ENCODE measurements at regions not wholly inside any gene's neighbourhood (a gene's known extent, or its start where the extent isn't known, plus 50 kb on each side); places are given as distances from the start of the nearest gene placed in this dataset.

- TF ChIP-seq, protein P1, sequence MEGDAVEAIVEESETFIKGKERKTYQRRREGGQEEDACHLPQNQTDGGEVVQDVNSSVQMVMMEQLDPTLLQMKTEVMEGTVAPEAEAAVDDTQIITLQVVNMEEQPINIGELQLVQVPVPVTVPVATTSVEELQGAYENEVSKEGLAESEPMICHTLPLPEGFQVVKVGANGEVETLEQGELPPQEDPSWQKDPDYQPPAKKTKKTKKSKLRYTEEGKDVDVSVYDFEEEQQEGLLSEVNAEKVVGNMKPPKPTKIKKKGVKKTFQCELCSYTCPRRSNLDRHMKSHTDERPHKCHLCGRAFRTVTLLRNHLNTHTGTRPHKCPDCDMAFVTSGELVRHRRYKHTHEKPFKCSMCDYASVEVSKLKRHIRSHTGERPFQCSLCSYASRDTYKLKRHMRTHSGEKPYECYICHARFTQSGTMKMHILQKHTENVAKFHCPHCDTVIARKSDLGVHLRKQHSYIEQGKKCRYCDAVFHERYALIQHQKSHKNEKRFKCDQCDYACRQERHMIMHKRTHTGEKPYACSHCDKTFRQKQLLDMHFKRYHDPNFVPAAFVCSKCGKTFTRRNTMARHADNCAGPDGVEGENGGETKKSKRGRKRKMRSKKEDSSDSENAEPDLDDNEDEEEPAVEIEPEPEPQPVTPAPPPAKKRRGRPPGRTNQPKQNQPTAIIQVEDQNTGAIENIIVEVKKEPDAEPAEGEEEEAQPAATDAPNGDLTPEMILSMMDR (IDR thresholded peaks at IDR 0.05; ENCODE audit: low read depth, low read length), result no peak
- DNase-seq (ENCODE audit: low read depth, low spot score), result no peak
- in situ Hi-C loops (cut with HindIII; ENCODE audit: low sequenced_read_pairs), result no loop called here
- H3K4me3 ChIP-seq (ENCODE audit: low read depth, low read length), result peak overlapping the region; percentile 13
These were observed 95.9 kb upstream of the ZFHX3 start for GRCh38 chr16:73143576-73144422.

DNA sequence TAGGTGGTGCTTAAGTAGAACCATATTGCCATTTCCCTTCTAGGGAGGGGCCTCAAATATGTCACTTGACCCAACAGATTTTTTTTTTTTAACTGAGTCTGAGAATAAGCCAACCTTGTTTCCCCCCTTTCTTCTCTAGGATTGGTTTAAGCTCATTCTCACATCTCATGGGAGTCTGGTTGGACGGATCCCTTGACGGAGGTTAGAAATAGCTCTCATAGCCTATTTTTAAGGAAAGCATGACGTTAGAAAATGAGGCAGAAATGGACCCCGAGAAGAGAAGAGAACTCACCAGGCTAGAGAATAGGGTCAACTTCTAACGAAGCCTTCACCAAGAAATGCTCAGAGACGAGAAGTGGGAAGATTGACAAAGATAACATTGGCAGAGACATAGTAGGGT lies 95.1 kb upstream of the ZFHX3 start:
- TF ChIP-seq, protein P1 (IDR thresholded peaks at IDR 0.05; ENCODE audit: low read depth, low read length), result no peak
- DNase-seq (ENCODE audit: low read depth, low spot score), result no peak
- in situ Hi-C loops (cut with HindIII; ENCODE audit: low sequenced_read_pairs), result no loop called here
- H3K4me3 ChIP-seq (ENCODE audit: low read depth, low read length), result no peak overlapping the region

- in situ Hi-C loops (cut with HindIII; ENCODE audit: low sequenced_read_pairs), result no loop called here
- no peak for DNase-seq (ENCODE audit: low read depth, low spot score)
- TF ChIP-seq, protein P1 (IDR thresholded peaks at IDR 0.05; ENCODE audit: low read depth, low read length), result no peak
- no peak overlapping the region for H3K4me3 ChIP-seq (ENCODE audit: low read depth, low read length)
These were observed 94.3 kb upstream of the ZFHX3 start for GRCh38 chr16:73142053-73142854.

- in situ Hi-C loops (cut with HindIII; ENCODE audit: low sequenced_read_pairs), result no loop called here
- no peak overlapping the region for H3K4me3 ChIP-seq (ENCODE audit: low read depth, low read length)
- peak; percentile 17 for DNase-seq (ENCODE audit: low read depth, low spot score)
- TF ChIP-seq, protein P1 (IDR thresholded peaks at IDR 0.05; ENCODE audit: low read depth, low read length), result no peak
These were observed 93.0 kb upstream of the ZFHX3 start for GRCh38 chr16:73140929-73141328.

GRCh38 chr16:73131156-73131862 lies 83.4 kb upstream of the ZFHX3 start:
- TF ChIP-seq, protein P1 (IDR thresholded peaks at IDR 0.05; ENCODE audit: low read depth, low read length), result no peak
- DNase-seq (ENCODE audit: low read depth, low spot score), result no peak
- no peak overlapping the region for H3K4me3 ChIP-seq (ENCODE audit: low read depth, low read length)
- in situ Hi-C loops (cut with HindIII; ENCODE audit: low sequenced_read_pairs), result no loop called here

GRCh38 chr16:73129455-73129854 lies 81.5 kb upstream of the ZFHX3 start:
- no peak overlapping the region for H3K4me3 ChIP-seq (ENCODE audit: low read depth, low read length)
- no peak for DNase-seq (ENCODE audit: low read depth, low spot score)
- in situ Hi-C loops (cut with HindIII; ENCODE audit: low sequenced_read_pairs), result no loop called here
- TF ChIP-seq, protein P1 (IDR thresholded peaks at IDR 0.05; ENCODE audit: low read depth, low read length), result no peak
